IMR-90 (cell line): ENCODE measurements at regions not wholly inside any gene's neighbourhood (a gene's known extent, or its start where the extent isn't known, plus 50 kb on each side); places are given as distances from the start of the nearest gene placed in this dataset.

ENCODE experiments used
- BHLHE40 ChIP-seq: fragments of 150-350 bp; IDR thresholded peaks from 2 replicates; pipeline ENCODE4 v1.6.1; 2016; ENCODE audit warnings: mild to moderate bottlenecking, low read depth, low read length
- CTCF ChIP-seq: conservative IDR thresholded peaks from 2 replicates; pipeline ENCODE4 v1.5.1; 2012; ENCODE audit warnings: mild to moderate bottlenecking, low read depth, low read length, improper control_type of control experiment
- FOS ChIP-seq: fragments of 150-350 bp; IDR thresholded peaks from 2 replicates; pipeline ENCODE4 v1.6.1; 2016; ENCODE audit warnings: low read depth, low read length
- POLR2A ChIP-seq: IDR thresholded peaks from 2 replicates; pipeline ENCODE4 v1.6.1; 2012; ENCODE audit warnings: mild to moderate bottlenecking, low read depth, low read length
- RCOR1 ChIP-seq: IDR thresholded peaks from 2 replicates; pipeline ENCODE4 v1.6.1; 2012; ENCODE audit warnings: mild to moderate bottlenecking, low read length, improper control_type of control experiment; ENCODE audit not compliant: insufficient replicate concordance
- RFX5 ChIP-seq: IDR thresholded peaks from 2 replicates; pipeline ENCODE4 v1.8.0; 2012; ENCODE audit warnings: low read depth, mild to moderate bottlenecking, low read length, moderate library complexity
- SMC3 ChIP-seq: fragments of 150-350 bp; IDR thresholded peaks from 2 replicates; pipeline ENCODE4 v1.6.1; 2016; ENCODE audit warnings: low read depth, mild to moderate bottlenecking, antibody characterized with exemption, low read length, moderate library complexity

GRCh38 chr18:44466997-44467396 lies 213.7 kb upstream of the SETBP1 start:
- TF ChIP-seq SMC3 (no peak), FOS (no peak), CTCF (no peak), POLR2A (no peak), RFX5 (no peak), BHLHE40 (no peak), RCOR1 (no peak)
